GM19324 (cell line): ENCODE measurements at regions not wholly inside any gene's neighbourhood (a gene's known extent, or its start where the extent isn't known, plus 50 kb on each side); places are given as distances from the start of the nearest gene placed in this dataset.

ENCODE experiments used
- ATAC-seq: cut with Tn5 transposase; IDR thresholded peaks from one replicate; pipeline ENCODE4 v1.9.1; 2021; ENCODE audit warnings: mild to moderate bottlenecking, moderate library complexity; ENCODE audit not compliant: unreplicated experiment, low FRiP score

GRCh38 chr15:69727121-69727924 is 274.7 kb downstream of the RPLP1 start:
- ATAC-seq: no peak

GRCh38 chr15:69729167-69729748 is 276.6 kb downstream of the RPLP1 start:
- ATAC-seq: no peak

GRCh38 chr15:69730281-69731080 is 277.9 kb downstream of the RPLP1 start:
- ATAC-seq: no peak

- ATAC-seq: no peak
Observed at GRCh38 chr15:69731081-69731330, 278.4 kb downstream of the RPLP1 start.

- ATAC-seq: no peak
Observed at GRCh38 chr15:69731581-69731980, 279.0 kb downstream of the RPLP1 start.

GRCh38 chr15:69732133-69732532 is 279.5 kb downstream of the RPLP1 start:
- no peak for ATAC-seq

GRCh38 chr15:69734699-69735098 is 282.1 kb downstream of the RPLP1 start:
- ATAC-seq: no peak

- no peak for ATAC-seq
Observed at GRCh38 chr15:69735121-69735520, 282.5 kb downstream of the RPLP1 start.

GRCh38 chr15:69736161-69736560 is 283.5 kb downstream of the RPLP1 start:
- no peak for ATAC-seq

GRCh38 chr15:69737916-69738315 is 285.3 kb downstream of the RPLP1 start:
- no peak for ATAC-seq

GRCh38 chr15:69740684-69741083 is 288.1 kb downstream of the RPLP1 start:
- no peak for ATAC-seq

- no peak for ATAC-seq
Observed at GRCh38 chr15:69742361-69742760, 289.7 kb downstream of the RPLP1 start.

- ATAC-seq: no peak
Observed at GRCh38 chr15:69743091-69743490, 290.5 kb downstream of the RPLP1 start.

- ATAC-seq: no peak
Observed at GRCh38 chr15:69744391-69745162, 292.0 kb downstream of the RPLP1 start.

- no peak for ATAC-seq
Observed at GRCh38 chr15:69747193-69747592, 294.6 kb downstream of the RPLP1 start.

- ATAC-seq: no peak
Observed at GRCh38 chr15:69748131-69748530, 295.5 kb downstream of the RPLP1 start.

GRCh38 chr15:69748576-69749185 is 296.1 kb downstream of the RPLP1 start:
- ATAC-seq: no peak

- ATAC-seq: no peak
Observed at GRCh38 chr15:69749274-69749673, 296.7 kb downstream of the RPLP1 start.

- no peak for ATAC-seq
Observed at GRCh38 chr15:69749797-69750196, 297.2 kb downstream of the RPLP1 start.

- ATAC-seq: no peak
Observed at GRCh38 chr15:69750253-69750652, 297.6 kb downstream of the RPLP1 start.

GRCh38 chr15:69751147-69751546 is 298.5 kb downstream of the RPLP1 start:
- ATAC-seq: no peak
